Upper lobe of left lung (tissue), 4 donors: ENCODE measurements at regions not wholly inside any gene's neighbourhood (a gene's known extent, or its start where the extent isn't known, plus 50 kb on each side); places are given as distances from the start of the nearest gene placed in this dataset.

Experiments used
- CTCF ChIP-seq, 6 experiments: fragments of 450-650 bp in 4 of 6; fragments of 200-600 bp in 2 of 6; sonication (generic) in 2 of 6; IDR thresholded peaks; one replicate each; pipeline ENCODE4 v1.5.1; 2016 to 2019; ENCODE audit warnings: antibody characterized with exemption in 6 of 6
- EP300 ChIP-seq, 4 donors: sonication (generic); formaldehyde crosslinking; IDR thresholded peaks; one replicate each; pipeline ENCODE4 v1.5.1; 2017; ENCODE audit warnings: antibody characterized with exemption in 4 of 4, control low read depth in 2 of 4
- POLR2A ChIP-seq, 4 donors: fragments of 450-650 bp; IDR thresholded peaks; one replicate each; pipeline ENCODE4 v1.5.1; 2016 to 2017; ENCODE audit warnings: antibody characterized with exemption in 4 of 4, mild to moderate bottlenecking in 2 of 4
- POLR2AphosphoS5 ChIP-seq, 2 donors: sonication (generic); formaldehyde crosslinking; IDR thresholded peaks; one replicate each; pipeline ENCODE4 v1.5.1; 2017; ENCODE audit warnings: antibody characterized with exemption in 2 of 2

GRCh38 chr2:111246620-111247061, 125.9 kb downstream of the BCL2L11 start:
- no peak for TF ChIP-seq POLR2A (IDR thresholded peaks at IDR 0.05)
- no peak for TF ChIP-seq CTCF (IDR thresholded peaks at IDR 0.05)
- no peak for TF ChIP-seq POLR2AphosphoS5 (IDR thresholded peaks at IDR 0.05)
- TF ChIP-seq EP300 (IDR thresholded peaks at IDR 0.05), result no peak
